ENCODE measurements at regions not wholly inside any gene's neighbourhood (a gene's known extent, or its start where the extent isn't known, plus 50 kb on each side); places are given as distances from the start of the nearest gene placed in this dataset.

DNA sequence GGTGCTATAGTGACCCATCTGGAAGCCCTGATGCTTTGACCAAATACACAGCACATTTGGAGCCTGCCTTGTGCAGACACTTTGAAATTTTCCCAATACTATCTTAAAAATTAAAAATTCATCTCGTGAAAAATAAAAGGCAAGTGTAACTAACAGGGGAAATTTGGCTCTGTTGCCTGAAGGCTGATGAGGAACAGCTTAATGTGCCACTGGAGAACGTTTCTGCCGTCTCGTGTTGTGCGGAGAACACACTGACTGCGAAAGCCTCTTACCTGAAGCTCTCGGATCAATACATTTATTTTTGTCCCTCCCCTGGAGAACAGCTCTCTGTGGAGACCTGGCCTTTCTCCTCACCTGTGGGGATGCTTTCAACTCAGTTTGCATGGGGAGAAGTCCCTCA, 77.2 kb upstream of the CHST15 start:
- no peak for TF ChIP-seq TCF7L2 (IDR thresholded peaks at IDR 0.05; ENCODE audit: borderline replicate concordance, extremely low read depth, insufficient read depth, insufficient read length)
- no peak for TF ChIP-seq POLR2AphosphoS5 (IDR thresholded peaks at IDR 0.05; ENCODE audit: low read depth, low read length)
- TF ChIP-seq CEBPB (IDR thresholded peaks at IDR 0.05; ENCODE audit: low read depth) = no peak
- TF ChIP-seq, protein P1, sequence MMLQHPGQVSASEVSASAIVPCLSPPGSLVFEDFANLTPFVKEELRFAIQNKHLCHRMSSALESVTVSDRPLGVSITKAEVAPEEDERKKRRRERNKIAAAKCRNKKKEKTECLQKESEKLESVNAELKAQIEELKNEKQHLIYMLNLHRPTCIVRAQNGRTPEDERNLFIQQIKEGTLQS (IDR thresholded peaks at IDR 0.05) = no peak
- TF ChIP-seq CBX3 (IDR thresholded peaks at IDR 0.05; ENCODE audit: low read depth) = no peak
- no peak for TF ChIP-seq POLR2A (IDR thresholded peaks at IDR 0.05; ENCODE audit: borderline replicate concordance, extremely low read depth, insufficient read depth, insufficient read length)
- TF ChIP-seq SIN3A (IDR thresholded peaks at IDR 0.05; ENCODE audit: low read depth) = no peak
- TF ChIP-seq YY1 (IDR thresholded peaks at IDR 0.05; ENCODE audit: extremely low read depth, insufficient replicate concordance, low read depth, low read length) = no peak
- TF ChIP-seq, protein P2, sequence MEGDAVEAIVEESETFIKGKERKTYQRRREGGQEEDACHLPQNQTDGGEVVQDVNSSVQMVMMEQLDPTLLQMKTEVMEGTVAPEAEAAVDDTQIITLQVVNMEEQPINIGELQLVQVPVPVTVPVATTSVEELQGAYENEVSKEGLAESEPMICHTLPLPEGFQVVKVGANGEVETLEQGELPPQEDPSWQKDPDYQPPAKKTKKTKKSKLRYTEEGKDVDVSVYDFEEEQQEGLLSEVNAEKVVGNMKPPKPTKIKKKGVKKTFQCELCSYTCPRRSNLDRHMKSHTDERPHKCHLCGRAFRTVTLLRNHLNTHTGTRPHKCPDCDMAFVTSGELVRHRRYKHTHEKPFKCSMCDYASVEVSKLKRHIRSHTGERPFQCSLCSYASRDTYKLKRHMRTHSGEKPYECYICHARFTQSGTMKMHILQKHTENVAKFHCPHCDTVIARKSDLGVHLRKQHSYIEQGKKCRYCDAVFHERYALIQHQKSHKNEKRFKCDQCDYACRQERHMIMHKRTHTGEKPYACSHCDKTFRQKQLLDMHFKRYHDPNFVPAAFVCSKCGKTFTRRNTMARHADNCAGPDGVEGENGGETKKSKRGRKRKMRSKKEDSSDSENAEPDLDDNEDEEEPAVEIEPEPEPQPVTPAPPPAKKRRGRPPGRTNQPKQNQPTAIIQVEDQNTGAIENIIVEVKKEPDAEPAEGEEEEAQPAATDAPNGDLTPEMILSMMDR (IDR thresholded peaks at IDR 0.05 in 2 of 3, conservative IDR thresholded peaks at IDR 0.05 in 1 of 3; ENCODE audit: borderline replicate concordance in 1 of 3, insufficient read depth in 1 of 3, low read depth in 2 of 3, low read length in 2 of 3) = no peak
- no peak for TF ChIP-seq ZNF274 (IDR thresholded peaks at IDR 0.05; ENCODE audit: low read depth, low read length)
- TF ChIP-seq, protein P3, sequence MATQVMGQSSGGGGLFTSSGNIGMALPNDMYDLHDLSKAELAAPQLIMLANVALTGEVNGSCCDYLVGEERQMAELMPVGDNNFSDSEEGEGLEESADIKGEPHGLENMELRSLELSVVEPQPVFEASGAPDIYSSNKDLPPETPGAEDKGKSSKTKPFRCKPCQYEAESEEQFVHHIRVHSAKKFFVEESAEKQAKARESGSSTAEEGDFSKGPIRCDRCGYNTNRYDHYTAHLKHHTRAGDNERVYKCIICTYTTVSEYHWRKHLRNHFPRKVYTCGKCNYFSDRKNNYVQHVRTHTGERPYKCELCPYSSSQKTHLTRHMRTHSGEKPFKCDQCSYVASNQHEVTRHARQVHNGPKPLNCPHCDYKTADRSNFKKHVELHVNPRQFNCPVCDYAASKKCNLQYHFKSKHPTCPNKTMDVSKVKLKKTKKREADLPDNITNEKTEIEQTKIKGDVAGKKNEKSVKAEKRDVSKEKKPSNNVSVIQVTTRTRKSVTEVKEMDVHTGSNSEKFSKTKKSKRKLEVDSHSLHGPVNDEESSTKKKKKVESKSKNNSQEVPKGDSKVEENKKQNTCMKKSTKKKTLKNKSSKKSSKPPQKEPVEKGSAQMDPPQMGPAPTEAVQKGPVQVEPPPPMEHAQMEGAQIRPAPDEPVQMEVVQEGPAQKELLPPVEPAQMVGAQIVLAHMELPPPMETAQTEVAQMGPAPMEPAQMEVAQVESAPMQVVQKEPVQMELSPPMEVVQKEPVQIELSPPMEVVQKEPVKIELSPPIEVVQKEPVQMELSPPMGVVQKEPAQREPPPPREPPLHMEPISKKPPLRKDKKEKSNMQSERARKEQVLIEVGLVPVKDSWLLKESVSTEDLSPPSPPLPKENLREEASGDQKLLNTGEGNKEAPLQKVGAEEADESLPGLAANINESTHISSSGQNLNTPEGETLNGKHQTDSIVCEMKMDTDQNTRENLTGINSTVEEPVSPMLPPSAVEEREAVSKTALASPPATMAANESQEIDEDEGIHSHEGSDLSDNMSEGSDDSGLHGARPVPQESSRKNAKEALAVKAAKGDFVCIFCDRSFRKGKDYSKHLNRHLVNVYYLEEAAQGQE (IDR thresholded peaks at IDR 0.05; ENCODE audit: low read depth) = no peak
- TF ChIP-seq EZH2 (IDR thresholded peaks at IDR 0.05) = no peak
- no peak for TF ChIP-seq JUND (IDR thresholded peaks at IDR 0.05)
- no peak for TF ChIP-seq ELF1 (IDR thresholded peaks at IDR 0.05; ENCODE audit: borderline replicate concordance, low read depth)
- TF ChIP-seq, protein P4, sequence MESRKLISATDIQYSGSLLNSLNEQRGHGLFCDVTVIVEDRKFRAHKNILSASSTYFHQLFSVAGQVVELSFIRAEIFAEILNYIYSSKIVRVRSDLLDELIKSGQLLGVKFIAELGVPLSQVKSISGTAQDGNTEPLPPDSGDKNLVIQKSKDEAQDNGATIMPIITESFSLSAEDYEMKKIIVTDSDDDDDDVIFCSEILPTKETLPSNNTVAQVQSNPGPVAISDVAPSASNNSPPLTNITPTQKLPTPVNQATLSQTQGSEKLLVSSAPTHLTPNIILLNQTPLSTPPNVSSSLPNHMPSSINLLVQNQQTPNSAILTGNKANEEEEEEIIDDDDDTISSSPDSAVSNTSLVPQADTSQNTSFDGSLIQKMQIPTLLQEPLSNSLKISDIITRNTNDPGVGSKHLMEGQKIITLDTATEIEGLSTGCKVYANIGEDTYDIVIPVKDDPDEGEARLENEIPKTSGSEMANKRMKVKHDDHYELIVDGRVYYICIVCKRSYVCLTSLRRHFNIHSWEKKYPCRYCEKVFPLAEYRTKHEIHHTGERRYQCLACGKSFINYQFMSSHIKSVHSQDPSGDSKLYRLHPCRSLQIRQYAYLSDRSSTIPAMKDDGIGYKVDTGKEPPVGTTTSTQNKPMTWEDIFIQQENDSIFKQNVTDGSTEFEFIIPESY (IDR thresholded peaks at IDR 0.05; ENCODE audit: extremely low read depth, insufficient replicate concordance, low read length) = no peak
- no peak for TF ChIP-seq FOSL1 (IDR thresholded peaks at IDR 0.05; ENCODE audit: low read depth)
- no peak for TF ChIP-seq SRF (IDR thresholded peaks at IDR 0.05; ENCODE audit: low read depth)
- TF ChIP-seq, protein P5, sequence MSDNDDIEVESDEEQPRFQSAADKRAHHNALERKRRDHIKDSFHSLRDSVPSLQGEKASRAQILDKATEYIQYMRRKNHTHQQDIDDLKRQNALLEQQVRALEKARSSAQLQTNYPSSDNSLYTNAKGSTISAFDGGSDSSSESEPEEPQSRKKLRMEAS (IDR thresholded peaks at IDR 0.05) = no peak
- no peak for TF ChIP-seq EGR1 (IDR thresholded peaks at IDR 0.05; ENCODE audit: low read depth)
- H3K79me2 ChIP-seq (ENCODE audit: insufficient read depth, low read length) = no peaks in the 10 kb centered on the region
- no peak for DNase-seq (ENCODE audit: low read depth, low spot score)
- H3K4me1 ChIP-seq (ENCODE audit: control insufficient read depth in 1 of 2, insufficient read depth in 2 of 2, low read length in 2 of 2) = no peaks in the 10 kb centered on the region
- no TSS peak for BruUV-seq (replicated peaks)
- intact Hi-C loops (cut with micrococcal nuclease) = no loop called here
- H3K27me3 ChIP-seq (ENCODE audit: insufficient read depth, low read length) = no peaks in the 10 kb centered on the region
- H4K20me1 ChIP-seq (ENCODE audit: insufficient read depth) = no peaks in the 10 kb centered on the region
- ChIA-PET POLR2A (interaction anchor here (3.0 kb wide), 1 partner anchor 22 kb away, joined by 8 read pairs; no protein-coding TSS in a partner anchor), RAD21 (ENCODE audit: low non-redundant PET in 1 of 2, low total read pairs in 2 of 2, uncharacterized antibody in 2 of 2, unreplicated experiment in 2 of 2) (no interaction called here), CTCF (interaction anchor here (1.9 kb wide), 1 partner anchor 22 kb away, joined by 7 read pairs; no protein-coding TSS in a partner anchor)
- no peaks in the 10 kb centered on the region for H3K9me3 ChIP-seq (ENCODE audit: control insufficient read depth in 1 of 2, insufficient read depth in 1 of 2, low read depth in 1 of 2, low read length in 2 of 2)
- H3K9ac ChIP-seq (ENCODE audit: low read length) = no peak overlapping the region
- no peak overlapping the region for H2AFZ ChIP-seq (ENCODE audit: low read depth, low read length, poor library complexity, severe bottlenecking)
- no peak overlapping the region for H3K4me2 ChIP-seq (ENCODE audit: low read length)
- no peak overlapping the region for H3K4me3 ChIP-seq (replicated peaks in 1 of 2; ENCODE audit: low read depth in 1 of 2, low read length in 2 of 2)
- H3K36me3 ChIP-seq (ENCODE audit: control insufficient read depth in 1 of 2, insufficient read depth in 2 of 2, low read length in 2 of 2) = no peaks in the 10 kb centered on the region
- H3K9me2 ChIP-seq (ENCODE audit: insufficient read depth) = no peaks in the 10 kb centered on the region
- H3K27ac ChIP-seq (ENCODE audit: low read depth, low read length) = no peak overlapping the region
- ATAC-seq = no peak
